ENCODE measurements at regions not wholly inside any gene's neighbourhood (a gene's known extent, or its start where the extent isn't known, plus 50 kb on each side); places are given as distances from the start of the nearest gene placed in this dataset.
"Not testable (repeated sequence)": the region's sequence is repeated elsewhere in the genome, so short reads cannot be mapped to it uniquely, and the experiment has no call there.

- not testable (repeated sequence) for TF ChIP-seq POLR2A, CTCF (IDR thresholded peaks at IDR 0.05)
Observed at GRCh38 chr3:177891569-177891968, 644.7 kb upstream of the KCNMB2 start.

Data from adrenal gland (tissue), 5 donors.